Endothelial cell of umbilical vein (primary cell): ENCODE measurements at regions not wholly inside any gene's neighbourhood (a gene's known extent, or its start where the extent isn't known, plus 50 kb on each side); places are given as distances from the start of the nearest gene placed in this dataset.

Experiments
- BruUV-seq: library from RNA; stranded (reverse); fragments of 400-500 nt; replicated peaks from 2 replicates; lab custom pipeline; 2021; lab: Mats Ljungman, UMichigan
- CTCF ChIA-PET: fragments of 300-600, 350-600 bp; sonication (Branson Sonifier 250); formaldehyde crosslinking; loops from one replicate; lab custom pipeline; 2021; ENCODE audit warnings: antibody characterized with exemption, inconsistent platforms; lab: Charles Lee
- POLR2A ChIA-PET: fragments of 300-600, 350-600 bp; sonication (Branson Sonifier 250); formaldehyde crosslinking; loops from one replicate; lab custom pipeline; 2021; ENCODE audit warnings: antibody characterized with exemption, inconsistent platforms; lab: Charles Lee
- DNase-seq: peaks from one replicate; pipeline ENCODE4 v3.0.0-alpha.2; 2011; ENCODE audit warnings: low read depth, low spot score
- FAIRE-seq: peaks from 2 replicates; lab custom pipeline; 2011; peaks lifted over from hg19 to GRCh38; lab: Jason Lieb, UNC
- H2AFZ ChIP-seq: 2 replicates; pipeline ENCODE4 v1.6.0; 2012; ENCODE audit warnings: low read depth, low read length, control low read depth, inconsistent platforms
- H3K27ac ChIP-seq: 2 replicates; pipeline ENCODE4 v1.5.1; 2011; ENCODE audit warnings: low read depth, mild to moderate bottlenecking, control low read depth, low read length, moderate library complexity; ENCODE audit not compliant: insufficient read depth
- H3K27me3 ChIP-seq, 2 experiments: 2 replicates each; pipeline versions ENCODE4 v1.6.0 to v1.6.1; 2011; ENCODE audit warnings: low read length in 2 of 2, mixed read lengths in 1 of 2; ENCODE audit not compliant: control insufficient read depth in 2 of 2, insufficient read depth in 2 of 2
- H3K36me3 ChIP-seq, 2 experiments: 2 replicates in 1 of 2; 3 replicates in 1 of 2; pipeline ENCODE4 v1.5.1; 2011; ENCODE audit warnings: low read length in 2 of 2, mild to moderate bottlenecking in 1 of 2, moderate library complexity in 1 of 2; ENCODE audit not compliant: control insufficient read depth in 2 of 2, insufficient read depth in 2 of 2; ENCODE audit errors: extremely low read depth in 1 of 2
- H3K4me1 ChIP-seq: 3 replicates; pipeline ENCODE4 v1.5.1; 2011; ENCODE audit warnings: mild to moderate bottlenecking, low read length; ENCODE audit not compliant: control insufficient read depth, insufficient read depth; ENCODE audit errors: extremely low read depth
- H3K4me2 ChIP-seq: 2 replicates; pipeline ENCODE4 v1.6.1; 2011; ENCODE audit warnings: low read length, control low read depth, mixed read lengths; ENCODE audit not compliant: insufficient read depth
- H3K4me3 ChIP-seq, 3 experiments: fragments of 200-600 bp in 1 of 3; sonication (generic), shearing (Covaris generic) in 1 of 3; replicated peaks in 1 of 3; 2 replicates each; pipeline ENCODE4 v1.5.1; 2011 to 2016; ENCODE audit warnings: control low read depth in 3 of 3, low read length in 3 of 3, mild to moderate bottlenecking in 2 of 3, inconsistent platforms in 1 of 3, low read depth in 1 of 3, moderate library complexity in 1 of 3; ENCODE audit not compliant: insufficient read depth in 1 of 3
- H3K79me2 ChIP-seq: 2 replicates; pipeline ENCODE4 v1.6.0; 2012; ENCODE audit warnings: low read length, inconsistent platforms; ENCODE audit not compliant: control insufficient read depth, insufficient read depth
- H3K9ac ChIP-seq: replicated peaks from 2 replicates; pipeline ENCODE3; 2011; ENCODE audit warnings: low read length, control low read depth; ENCODE audit not compliant: insufficient read depth; ENCODE audit errors: extremely low read depth
- H3K9me1 ChIP-seq: replicated peaks from 3 replicates; pipeline ENCODE4 v1.6.0; 2011; ENCODE audit warnings: mild to moderate bottlenecking, low read length; ENCODE audit not compliant: control insufficient read depth, insufficient read depth; ENCODE audit errors: extremely low read depth
- H3K9me3 ChIP-seq: replicated peaks from 2 replicates; pipeline ENCODE4 v1.5.1; 2012; ENCODE audit warnings: low read length, inconsistent platforms; ENCODE audit not compliant: control insufficient read depth, insufficient read depth
- H4K20me1 ChIP-seq: replicated peaks from 2 replicates; pipeline ENCODE3; 2011; ENCODE audit warnings: mild to moderate bottlenecking, low read length; ENCODE audit not compliant: control insufficient read depth, insufficient read depth; ENCODE audit errors: extremely low read depth
- EZH2 ChIP-seq: IDR thresholded peaks from 2 replicates; pipeline ENCODE4 v1.6.1; 2012; ENCODE audit warnings: borderline replicate concordance, low read depth, mild to moderate bottlenecking, moderate library complexity, low read length, inconsistent platforms; ENCODE audit not compliant: severe bottlenecking
- FOS ChIP-seq: IDR thresholded peaks from 2 replicates; pipeline ENCODE4 v1.6.1; 2011; ENCODE audit warnings: mild to moderate bottlenecking, low read length, moderate library complexity, borderline replicate concordance; ENCODE audit not compliant: insufficient read depth
- GATA2 ChIP-seq: IDR thresholded peaks from 2 replicates; pipeline ENCODE4 v1.7.0; 2011; ENCODE audit warnings: low read depth, mild to moderate bottlenecking, moderate library complexity, mixed read lengths, low read length; ENCODE audit not compliant: insufficient read length, insufficient read depth
- JUN ChIP-seq: IDR thresholded peaks from 2 replicates; pipeline ENCODE4 v1.6.1; 2011; ENCODE audit warnings: borderline replicate concordance, low read depth; ENCODE audit not compliant: insufficient read length, insufficient read depth
- MYC ChIP-seq: IDR thresholded peaks from one replicate; pipeline ENCODE4 v1.6.1; 2011; ENCODE audit warnings: mild to moderate bottlenecking, low read depth, low read length
- POLR2A ChIP-seq: IDR thresholded peaks from 2 replicates; pipeline ENCODE4 v1.6.1; 2012; ENCODE audit warnings: low read depth, mild to moderate bottlenecking, control low read depth, low read length
- POLR2AphosphoS5 ChIP-seq: IDR thresholded peaks from 2 replicates; pipeline ENCODE4 v1.6.1; 2012; ENCODE audit warnings: low read depth, mild to moderate bottlenecking, control low read depth, low read length, moderate library complexity; ENCODE audit not compliant: insufficient read depth
- dilution Hi-C: fragments of 300-500 bp; cut with MboI; formaldehyde crosslinking; loops from one replicate; pipeline ENCODE4 v1.15.0; 2019; ENCODE audit warnings: low sequenced_read_pairs; ENCODE audit not compliant: extremely low pct_ligation_motif_present
- intact Hi-C: fragments of 100-400 bp; cut with micrococcal nuclease; formaldehyde crosslinking; loops from one replicate; pipeline ENCODE4 v1.10.0; 2022
- TF ChIP-seq, protein P1 (sequence below): IDR thresholded peaks from 2 replicates; pipeline ENCODE4 v1.6.1; 2011; ENCODE audit not compliant: insufficient read depth, insufficient read length
- TF ChIP-seq, protein P2 (sequence below), 2 donors: IDR thresholded peaks; 1 replicate in 1 of 2; 2 replicates in 1 of 2; pipeline ENCODE4 v1.5.1; 2011; ENCODE audit warnings: low read length in 2 of 2, mild to moderate bottlenecking in 2 of 2, moderate library complexity in 2 of 2, control low read depth in 1 of 2, inconsistent platforms in 1 of 2, low read depth in 1 of 2; ENCODE audit not compliant: insufficient read depth in 1 of 2; ENCODE audit errors: extremely low read depth in 1 of 2

DNA sequence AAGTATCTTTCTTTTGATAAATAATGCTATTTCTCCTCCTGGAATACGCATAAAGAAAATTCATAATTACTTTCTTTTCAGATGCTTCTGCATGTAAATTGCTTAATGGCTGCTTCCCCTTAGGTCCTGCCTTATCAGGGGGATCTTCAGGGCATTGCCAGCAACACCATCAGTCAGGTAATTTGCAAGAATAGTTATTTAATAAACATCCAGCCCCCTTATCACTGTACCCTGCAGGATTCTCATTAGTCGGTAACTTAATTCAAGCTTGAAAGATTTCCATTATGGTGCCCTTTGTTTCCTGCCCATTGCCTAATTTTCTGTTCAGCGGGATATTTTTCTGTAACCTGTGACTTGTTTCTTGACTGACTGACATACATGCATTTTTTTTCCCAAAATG is 414.5 kb downstream of the MFSD1 start:
- H3K4me3 ChIP-seq: no peak overlapping the region
- no peak overlapping the region for H2AFZ ChIP-seq
- H3K27me3 ChIP-seq: peaks cover 0 to 5% of the 10 kb centered on the region in 2 experiments
- no peak overlapping the region for H3K27ac ChIP-seq
- FAIRE-seq: no peak
- dilution Hi-C loops (no loop called here), intact Hi-C loops (no loop called here)
- H3K9ac ChIP-seq: no peak overlapping the region
- POLR2A ChIA-PET: no interaction called here
- H3K9me3 ChIP-seq: no peaks in the 10 kb centered on the region
- no peaks in the 10 kb centered on the region for H3K9me1 ChIP-seq
- H3K4me2 ChIP-seq: no peak overlapping the region
- no peaks in the 10 kb centered on the region for H4K20me1 ChIP-seq
- H3K36me3 ChIP-seq: no peaks in the 10 kb centered on the region
- no peak for TF ChIP-seq MYC
- TF ChIP-seq, protein P1, sequence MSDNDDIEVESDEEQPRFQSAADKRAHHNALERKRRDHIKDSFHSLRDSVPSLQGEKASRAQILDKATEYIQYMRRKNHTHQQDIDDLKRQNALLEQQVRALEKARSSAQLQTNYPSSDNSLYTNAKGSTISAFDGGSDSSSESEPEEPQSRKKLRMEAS: no peak
- no peak for TF ChIP-seq FOS
- no peak for TF ChIP-seq GATA2
- TF ChIP-seq POLR2A: no peak
- no peak for TF ChIP-seq POLR2AphosphoS5
- TF ChIP-seq, protein P2, sequence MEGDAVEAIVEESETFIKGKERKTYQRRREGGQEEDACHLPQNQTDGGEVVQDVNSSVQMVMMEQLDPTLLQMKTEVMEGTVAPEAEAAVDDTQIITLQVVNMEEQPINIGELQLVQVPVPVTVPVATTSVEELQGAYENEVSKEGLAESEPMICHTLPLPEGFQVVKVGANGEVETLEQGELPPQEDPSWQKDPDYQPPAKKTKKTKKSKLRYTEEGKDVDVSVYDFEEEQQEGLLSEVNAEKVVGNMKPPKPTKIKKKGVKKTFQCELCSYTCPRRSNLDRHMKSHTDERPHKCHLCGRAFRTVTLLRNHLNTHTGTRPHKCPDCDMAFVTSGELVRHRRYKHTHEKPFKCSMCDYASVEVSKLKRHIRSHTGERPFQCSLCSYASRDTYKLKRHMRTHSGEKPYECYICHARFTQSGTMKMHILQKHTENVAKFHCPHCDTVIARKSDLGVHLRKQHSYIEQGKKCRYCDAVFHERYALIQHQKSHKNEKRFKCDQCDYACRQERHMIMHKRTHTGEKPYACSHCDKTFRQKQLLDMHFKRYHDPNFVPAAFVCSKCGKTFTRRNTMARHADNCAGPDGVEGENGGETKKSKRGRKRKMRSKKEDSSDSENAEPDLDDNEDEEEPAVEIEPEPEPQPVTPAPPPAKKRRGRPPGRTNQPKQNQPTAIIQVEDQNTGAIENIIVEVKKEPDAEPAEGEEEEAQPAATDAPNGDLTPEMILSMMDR (IDR thresholded peaks at IDR 0.05; ENCODE audit: extremely low read depth in 1 of 2, insufficient read depth in 1 of 2, low read depth in 1 of 2, low read length in 2 of 2): no peak
- TF ChIP-seq JUN: no peak
- no peak for TF ChIP-seq EZH2
- no peak for DNase-seq
- no TSS peak for BruUV-seq
- CTCF ChIA-PET: interaction anchor here (1.0 kb wide), 1 partner anchor 9 kb away, joined by 4 read pairs; no protein-coding TSS in a partner anchor
- no peaks in the 10 kb centered on the region for H3K79me2 ChIP-seq
- H3K4me1 ChIP-seq: no peaks in the 10 kb centered on the region
